AG04450 (cell line): ENCODE measurements at regions not wholly inside any gene's neighbourhood (a gene's known extent, or its start where the extent isn't known, plus 50 kb on each side); places are given as distances from the start of the nearest gene placed in this dataset.

Experiments used
- CTCF ChIA-PET: fragments of 300-600, 350-600 bp; formaldehyde crosslinking; extraction: SDS; loops from one replicate; lab custom pipeline; 2022; ENCODE audit warnings: antibody characterized with exemption, inconsistent platforms; lab: Charles Lee
- POLR2A ChIA-PET: fragments of 350-600 bp; formaldehyde crosslinking; extraction: SDS; loops from one replicate; lab custom pipeline; 2021; ENCODE audit warnings: antibody characterized with exemption, inconsistent platforms; lab: Yijun Ruan, JAX
- DNase-seq: peaks from one replicate; pipeline ENCODE4 v3.0.0-alpha.2; 2011; ENCODE audit warnings: low read depth, low spot score
- H3K27ac ChIP-seq: one replicate; pipeline ENCODE4 v1.5.1; 2012; ENCODE audit warnings: low read depth, low read length, control low read depth
- H3K27me3 ChIP-seq: one replicate; pipeline ENCODE4 v1.6.0; 2012; ENCODE audit warnings: low read length; ENCODE audit not compliant: control insufficient read depth, insufficient read depth
- H3K4me3 ChIP-seq: 2 replicates; pipeline ENCODE4 v1.5.1; 2011; ENCODE audit warnings: mild to moderate bottlenecking, low read depth, low read length, control low read depth
- H3K9me3 ChIP-seq: 2 replicates; pipeline ENCODE4 v1.5.1; 2012; ENCODE audit warnings: low read length; ENCODE audit not compliant: control insufficient read depth, insufficient read depth
- CTCF ChIP-seq: IDR thresholded peaks from 2 replicates; pipeline ENCODE4 v1.5.1; 2011; ENCODE audit warnings: low read depth, low read length, control low read depth, inconsistent platforms

- no peaks in the 10 kb centered on the region for H3K27me3 ChIP-seq
- no peak overlapping the region for H3K27ac ChIP-seq
- TF ChIP-seq CTCF: no peak
- no peaks in the 10 kb centered on the region for H3K9me3 ChIP-seq
- DNase-seq: no peak
- CTCF ChIA-PET: no interaction called here
- POLR2A ChIA-PET: no interaction called here
- no peak overlapping the region for H3K4me3 ChIP-seq
Measured at GRCh38 chr2:133810559-133810958, 242.3 kb upstream of the NCKAP5 start.

GRCh38 chr2:133811409-133812125, 243.3 kb upstream of the NCKAP5 start:
- no peak overlapping the region for H3K27ac ChIP-seq
- no peak overlapping the region for H3K4me3 ChIP-seq
- ChIA-PET CTCF (interaction anchor here (1.4 kb wide), 1 partner anchor 31 kb away, joined by 3 read pairs; no protein-coding TSS in a partner anchor), POLR2A (no interaction called here)
- TF ChIP-seq CTCF: no peak
- no peak for DNase-seq
- no peaks in the 10 kb centered on the region for H3K27me3 ChIP-seq
- H3K9me3 ChIP-seq: no peaks in the 10 kb centered on the region

GRCh38 chr2:133812826-133813617, 244.8 kb upstream of the NCKAP5 start:
- TF ChIP-seq CTCF: no peak
- H3K27me3 ChIP-seq: no peaks in the 10 kb centered on the region
- ChIA-PET POLR2A (interaction anchor here (0.5 kb wide), 1 partner anchor 647 kb away, joined by 3 read pairs; no protein-coding TSS in a partner anchor), CTCF (no interaction called here)
- DNase-seq: no peak
- H3K4me3 ChIP-seq: no peak overlapping the region
- H3K9me3 ChIP-seq: no peaks in the 10 kb centered on the region
- no peak overlapping the region for H3K27ac ChIP-seq

GRCh38 chr2:133814890-133815289, 246.6 kb upstream of the NCKAP5 start:
- H3K9me3 ChIP-seq: no peaks in the 10 kb centered on the region
- DNase-seq: no peak
- H3K27ac ChIP-seq: no peak overlapping the region
- ChIA-PET POLR2A (no interaction called here), CTCF (interaction anchor here (1.0 to 1.1 kb wide), 2 partner anchors 35 to 254 kb away, joined by 3 to 6 read pairs; no protein-coding TSS in a partner anchor)
- no peak for TF ChIP-seq CTCF
- no peak overlapping the region for H3K4me3 ChIP-seq
- H3K27me3 ChIP-seq: no peaks in the 10 kb centered on the region

- ChIA-PET POLR2A (no interaction called here), CTCF (no interaction called here)
- DNase-seq: no peak
- TF ChIP-seq CTCF: no peak
- Histone ChIP-seq H3K4me3 (no peak overlapping the region), H3K27me3 (no peaks in the 10 kb centered on the region), H3K27ac (no peak overlapping the region), H3K9me3 (no peaks in the 10 kb centered on the region)
Measured at GRCh38 chr2:133816037-133816436, 247.8 kb upstream of the NCKAP5 start.
